ENCODE measurements at regions not wholly inside any gene's neighbourhood (a gene's known extent, or its start where the extent isn't known, plus 50 kb on each side); places are given as distances from the start of the nearest gene placed in this dataset.

DNA sequence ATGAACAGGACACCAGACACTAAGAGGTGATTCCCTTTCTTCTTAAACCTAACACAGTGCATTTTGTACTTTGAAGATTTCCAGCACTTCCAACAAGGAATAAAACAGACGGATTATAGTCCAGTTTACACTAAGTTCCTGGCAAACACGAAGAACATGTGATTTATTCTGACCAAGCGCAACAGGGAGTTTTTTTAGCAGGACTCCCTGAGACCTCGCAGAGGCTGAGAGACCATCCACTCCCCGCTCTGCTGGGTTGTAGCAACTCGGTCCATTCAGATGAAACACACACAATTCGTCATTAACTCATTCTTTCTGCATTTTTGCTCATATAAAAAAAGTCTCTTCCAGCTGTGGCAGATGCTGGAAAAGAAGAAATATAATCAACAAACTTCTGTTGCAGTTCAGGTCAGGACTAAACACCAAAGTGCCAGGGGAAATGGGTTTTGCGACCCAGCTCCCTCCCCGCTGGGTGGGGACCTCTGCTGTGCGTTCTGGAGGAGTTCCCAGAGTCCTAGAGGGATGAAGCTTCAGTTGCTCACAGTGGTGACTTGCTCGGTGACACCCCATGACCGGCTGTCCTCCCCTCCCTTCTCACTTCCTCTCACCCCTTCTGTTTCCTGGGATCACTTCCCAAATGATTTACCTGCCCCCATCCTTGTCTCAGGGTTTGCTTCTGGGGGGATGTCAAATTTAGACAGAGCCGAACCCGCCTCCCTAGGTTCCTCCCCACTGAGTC lies 52.5 kb downstream of the KCNF1 start:
- no peak for DNase-seq

DNA sequence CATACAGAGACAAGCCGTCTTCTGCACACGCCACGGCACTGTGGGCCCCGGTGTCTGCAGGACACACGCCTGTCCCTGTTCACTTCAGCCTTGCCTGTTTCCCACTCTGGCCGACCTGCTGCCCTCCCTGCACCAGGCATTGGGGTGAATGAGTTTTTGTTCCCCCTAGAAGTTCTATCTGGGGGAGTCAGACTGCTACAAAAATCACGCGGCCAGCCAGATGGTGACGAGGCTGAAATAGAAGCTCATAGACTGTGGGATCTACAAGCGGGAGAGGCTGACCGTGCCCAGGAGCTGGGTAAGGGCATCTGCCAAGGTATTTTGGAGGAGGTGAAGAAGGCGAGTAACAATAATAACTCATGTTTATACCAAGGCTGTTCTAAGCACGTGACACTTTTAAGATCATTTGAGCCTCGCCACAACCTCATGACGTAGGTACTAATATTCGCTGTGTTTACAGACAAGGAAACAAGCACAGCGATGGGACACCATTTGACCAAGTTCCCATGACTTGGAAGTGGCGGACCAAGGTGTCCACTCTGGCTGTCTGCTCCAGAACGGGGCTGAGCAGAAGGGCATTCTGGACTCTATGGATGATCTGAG lies 53.6 kb downstream of the KCNF1 start:
- DNase-seq = no peak

DNA sequence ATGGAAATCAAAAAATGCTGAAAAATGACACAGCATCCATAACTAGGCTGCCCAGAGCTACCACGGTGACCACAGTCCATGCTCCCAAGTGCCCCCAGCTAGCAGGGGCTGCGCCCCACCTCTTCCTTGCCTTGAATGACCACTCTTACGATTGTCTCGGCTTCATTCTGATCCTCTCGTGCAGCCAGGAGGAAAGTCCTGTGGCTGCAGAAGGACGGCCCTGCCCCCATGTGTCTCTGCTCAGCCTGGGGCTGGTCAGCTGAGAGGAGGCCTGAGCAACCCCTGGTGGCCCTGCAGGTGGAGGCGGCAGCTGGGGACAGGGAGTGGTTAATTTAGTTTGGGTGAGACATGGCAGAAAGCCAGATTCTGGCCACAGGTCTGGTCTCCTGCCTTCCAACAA lies 54.3 kb downstream of the KCNF1 start:
- no peak for DNase-seq

DNA sequence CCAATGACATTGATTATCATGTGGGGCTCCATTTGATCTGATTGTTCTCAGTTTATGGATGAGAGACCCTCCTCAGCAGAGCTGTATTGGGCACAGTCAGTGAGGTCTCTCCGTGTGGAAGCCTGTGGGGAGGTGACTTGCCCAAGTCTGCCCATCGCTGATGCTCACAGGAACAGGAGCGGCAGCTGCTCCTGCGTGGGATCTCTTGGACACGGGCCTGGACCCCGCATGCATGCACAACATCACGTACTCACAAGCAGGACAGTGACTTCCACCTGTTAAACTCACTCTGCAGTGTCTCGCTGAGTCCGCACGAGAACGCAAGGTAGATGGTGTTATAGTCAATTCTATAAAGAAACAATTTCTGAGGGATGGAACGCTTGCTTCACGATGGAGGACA lies 55.0 kb downstream of the KCNF1 start:
- DNase-seq = no peak

DNA sequence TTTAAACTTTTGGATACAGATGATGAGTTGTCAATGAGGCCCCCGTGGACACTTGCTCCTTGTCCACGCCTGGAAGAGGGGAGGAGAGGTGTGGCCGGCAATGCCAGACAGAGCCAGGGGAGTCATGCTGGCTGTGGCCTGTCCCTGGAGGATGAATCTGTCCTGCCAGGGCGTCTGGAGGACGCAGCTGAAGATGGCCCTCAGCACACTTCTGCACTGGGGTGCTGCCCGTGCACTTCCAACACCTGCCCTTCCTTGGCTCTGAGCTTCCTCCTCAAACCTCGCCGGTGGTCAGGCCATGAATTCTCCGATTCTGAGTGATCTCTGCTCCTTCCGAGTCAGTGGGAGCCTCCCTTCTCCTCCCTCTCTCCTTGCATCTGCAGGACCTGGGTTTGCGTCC lies 56.4 kb downstream of the KCNF1 start:
- DNase-seq = no peak

DNA sequence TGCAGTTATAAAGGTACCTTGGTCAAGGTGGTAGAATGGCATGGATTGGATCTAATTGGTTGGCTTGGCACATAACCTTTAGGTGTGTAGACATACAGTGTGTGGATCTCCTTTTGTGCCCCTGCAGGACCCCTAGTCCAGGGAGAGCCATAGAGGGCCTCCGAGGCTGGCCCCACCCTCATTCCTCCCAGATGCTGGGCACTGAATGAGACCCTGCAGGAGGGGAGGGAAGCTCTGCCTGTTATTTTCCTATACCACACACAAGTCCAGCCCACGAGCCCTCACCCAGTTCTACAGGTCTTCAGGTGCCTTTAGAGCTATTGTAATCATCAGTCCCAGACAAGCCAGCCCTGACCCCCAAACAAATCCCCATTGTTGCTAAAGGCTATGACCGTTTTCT lies 58.9 kb downstream of the KCNF1 start:
- no peak for DNase-seq

DNA sequence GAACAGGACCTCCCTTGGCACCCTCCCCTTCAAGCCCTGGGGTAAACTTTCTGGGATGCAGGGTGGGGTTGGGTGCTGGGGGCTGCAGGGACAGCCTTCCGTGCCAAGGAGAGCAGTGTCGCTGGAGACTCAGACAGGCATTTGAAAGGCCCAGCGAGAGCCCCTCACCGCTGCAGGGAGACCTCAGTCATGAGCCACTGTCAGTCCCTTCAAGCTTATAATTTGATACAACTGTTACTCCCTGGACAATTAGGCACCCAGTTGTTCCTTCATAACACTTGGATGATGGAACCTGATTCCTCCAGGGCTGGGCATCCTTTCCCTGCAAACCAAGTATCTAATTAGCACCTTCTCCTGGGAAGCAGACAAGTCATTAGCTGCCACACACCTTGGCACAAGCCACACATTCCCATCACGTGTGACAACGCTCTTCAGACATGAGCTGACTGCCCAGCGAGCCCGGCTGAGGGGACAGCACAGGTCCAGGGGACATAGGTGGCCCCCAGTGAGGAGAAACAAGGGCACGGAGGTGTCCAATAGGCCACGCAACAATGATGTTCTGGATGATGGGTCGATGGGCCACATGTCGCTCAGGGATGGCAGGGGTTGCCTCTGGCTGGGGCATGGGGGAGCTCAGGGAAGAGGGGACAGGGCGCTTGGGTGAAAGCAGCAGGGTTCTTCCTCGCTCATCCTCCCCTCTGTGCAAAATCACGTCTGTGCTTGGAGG lies 59.6 kb downstream of the KCNF1 start:
- DNase-seq = no peak

DNA sequence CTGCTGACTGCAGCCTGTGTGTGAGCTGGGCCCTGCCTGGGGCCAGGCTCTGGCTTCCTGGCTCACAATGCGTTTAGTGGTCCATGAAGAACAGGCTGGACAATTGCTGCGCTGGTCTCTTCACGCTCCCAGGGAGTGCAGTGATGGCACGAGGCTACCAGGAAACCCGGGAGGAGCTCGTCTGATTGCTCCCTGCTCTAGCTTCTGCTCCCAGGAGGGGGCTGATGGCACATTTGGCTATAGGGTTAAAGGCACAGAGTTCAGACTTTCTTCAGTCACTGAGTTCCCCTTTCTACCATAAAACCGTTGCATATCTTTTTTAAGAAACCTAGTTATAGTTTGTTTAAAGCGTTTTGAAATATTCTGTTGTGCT lies 60.1 kb downstream of the KCNF1 start:
- no peak for DNase-seq

DNA sequence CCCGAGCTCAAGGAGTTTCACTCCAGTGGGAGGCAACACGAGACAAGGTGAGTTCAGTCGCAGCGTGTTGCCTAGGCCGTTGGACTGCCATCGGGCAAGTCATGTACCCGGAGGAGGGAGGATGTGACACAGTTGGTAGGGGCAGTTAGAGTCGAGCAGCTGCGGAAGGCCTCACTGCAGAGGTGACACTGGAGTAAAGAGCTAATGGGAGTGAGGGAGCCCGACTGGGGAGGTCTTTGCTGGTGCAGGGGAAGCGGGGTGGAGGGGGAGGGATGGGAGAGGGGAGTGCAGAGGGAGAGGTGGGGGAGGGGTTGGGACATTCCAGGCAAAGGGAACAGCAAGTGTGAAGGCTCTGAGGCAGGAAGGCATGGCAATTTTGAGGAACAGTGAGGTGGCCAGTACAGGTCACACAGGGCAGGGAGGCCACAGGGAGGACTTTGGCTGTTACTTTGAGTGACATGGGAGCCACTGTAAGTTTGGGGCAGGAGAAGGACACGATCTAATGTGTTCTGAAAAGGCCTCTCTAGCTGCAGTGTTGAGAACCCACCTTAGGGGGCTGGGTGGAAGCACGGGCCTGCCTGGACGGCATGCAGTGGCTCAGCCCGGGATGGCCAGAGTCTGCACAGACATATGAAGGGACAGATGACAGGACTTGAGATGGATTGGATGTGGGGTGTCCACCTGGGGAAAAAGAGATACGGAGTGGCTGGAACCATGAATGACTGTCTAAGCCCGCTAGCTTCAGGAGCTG lies 61.1 kb downstream of the KCNF1 start:
- DNase-seq = no peak

DNA sequence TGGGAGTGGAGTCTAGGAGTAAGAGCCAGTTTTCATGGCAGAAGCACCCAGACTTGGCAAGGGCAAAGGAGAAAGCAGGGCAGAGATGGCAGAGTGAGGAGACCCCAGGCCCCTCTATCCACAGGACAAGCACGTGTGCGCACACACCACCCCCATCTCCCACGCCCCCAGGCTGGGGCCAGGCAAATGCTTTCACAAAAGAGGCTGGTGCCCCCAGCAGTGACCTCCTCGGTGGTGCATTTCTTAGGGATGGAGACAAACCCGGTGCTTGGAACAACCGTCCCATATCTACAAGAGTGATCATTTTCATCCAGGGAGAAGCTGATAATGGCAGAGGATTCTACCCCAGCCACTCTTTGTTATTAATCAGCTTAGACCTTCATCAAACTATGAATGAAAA lies 62.0 kb downstream of the KCNF1 start:
- no peak for DNase-seq

DNA sequence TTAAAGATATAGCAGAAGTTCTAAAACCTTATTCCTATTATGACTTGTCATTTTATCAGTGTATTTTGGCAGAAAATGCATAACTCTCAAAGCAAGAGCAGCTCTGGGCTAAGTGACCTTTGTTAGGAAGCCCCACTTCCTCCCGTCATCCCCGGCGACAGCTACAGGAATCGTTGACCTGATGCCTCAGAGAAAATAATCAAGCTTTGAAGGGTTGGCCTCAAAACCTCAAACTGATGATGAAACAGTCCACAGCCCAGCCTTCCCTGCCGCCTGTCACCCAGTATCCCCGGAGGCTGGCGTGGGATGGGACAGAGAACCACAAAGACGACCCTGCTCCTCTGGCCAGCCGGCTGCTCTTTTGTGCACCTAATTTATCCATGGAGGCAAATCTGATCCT lies 65.3 kb downstream of the KCNF1 start:
- DNase-seq = no peak

DNA sequence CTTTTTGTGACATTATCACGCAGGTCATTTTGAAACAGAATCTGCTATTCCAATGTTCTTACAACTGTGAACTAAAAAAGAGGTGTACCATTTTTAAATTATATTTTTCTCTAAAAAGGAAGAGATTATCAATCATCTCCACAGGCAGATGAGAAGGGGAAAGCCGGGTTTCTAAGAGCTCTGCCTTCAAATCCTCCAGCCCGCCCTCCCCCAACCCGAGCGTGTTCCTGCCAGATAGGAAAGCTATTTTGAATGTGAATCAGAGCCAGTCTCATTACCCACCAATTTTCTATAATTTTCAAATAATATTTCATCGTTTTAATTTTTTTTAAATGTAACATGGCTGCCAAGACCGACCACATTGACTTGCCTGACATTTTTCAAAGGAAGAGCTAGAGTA lies 65.9 kb downstream of the KCNF1 start:
- DNase-seq = no peak

DNA sequence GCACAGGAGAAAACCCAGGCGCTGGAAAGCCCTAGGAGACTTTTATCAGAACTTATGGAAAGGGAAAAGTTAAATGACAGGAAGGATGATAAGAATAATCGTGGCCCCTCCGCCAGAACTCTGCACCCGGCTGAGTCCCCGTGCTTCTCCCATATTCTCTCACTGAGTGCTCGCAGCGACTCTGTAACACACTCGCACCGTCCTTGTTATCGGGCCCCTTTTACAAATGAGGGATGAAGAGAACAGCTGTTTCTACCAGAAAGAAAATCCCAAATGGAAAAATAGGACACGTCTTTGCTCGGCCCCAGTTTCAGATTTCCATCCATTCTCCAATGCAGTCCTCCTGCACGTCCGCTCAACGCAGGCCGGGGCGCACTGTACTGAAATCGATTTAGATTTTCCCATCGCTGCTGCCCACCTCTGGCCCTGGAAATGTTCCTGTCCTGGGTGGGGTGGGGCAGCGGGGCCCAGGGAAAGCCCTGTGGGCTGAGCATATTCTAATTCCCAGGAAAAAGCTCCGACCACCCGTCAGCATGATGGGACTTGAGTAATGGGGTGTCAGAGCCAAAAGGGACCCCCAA lies 66.4 kb downstream of the KCNF1 start:
- no peak for DNase-seq

DNA sequence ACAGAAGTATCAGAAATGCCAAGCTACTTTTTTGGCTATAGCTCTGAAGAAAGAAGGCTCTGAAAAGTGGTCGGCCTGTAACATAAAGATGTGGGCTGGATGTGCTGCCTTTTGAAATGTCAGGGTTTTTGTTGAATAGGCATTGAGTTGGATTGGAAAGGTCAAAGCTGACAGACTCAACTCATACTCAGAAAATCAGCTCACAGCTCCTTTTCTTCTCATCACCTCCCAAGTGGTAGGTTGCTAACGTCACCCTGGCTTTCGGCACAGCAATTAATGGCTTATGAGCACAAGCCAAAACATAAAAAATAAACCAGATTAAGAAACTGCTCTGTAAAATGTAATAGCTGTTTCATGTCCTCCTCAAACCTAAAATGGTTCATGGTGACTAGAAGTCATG lies 68.3 kb downstream of the KCNF1 start:
- DNase-seq = no peak

DNA sequence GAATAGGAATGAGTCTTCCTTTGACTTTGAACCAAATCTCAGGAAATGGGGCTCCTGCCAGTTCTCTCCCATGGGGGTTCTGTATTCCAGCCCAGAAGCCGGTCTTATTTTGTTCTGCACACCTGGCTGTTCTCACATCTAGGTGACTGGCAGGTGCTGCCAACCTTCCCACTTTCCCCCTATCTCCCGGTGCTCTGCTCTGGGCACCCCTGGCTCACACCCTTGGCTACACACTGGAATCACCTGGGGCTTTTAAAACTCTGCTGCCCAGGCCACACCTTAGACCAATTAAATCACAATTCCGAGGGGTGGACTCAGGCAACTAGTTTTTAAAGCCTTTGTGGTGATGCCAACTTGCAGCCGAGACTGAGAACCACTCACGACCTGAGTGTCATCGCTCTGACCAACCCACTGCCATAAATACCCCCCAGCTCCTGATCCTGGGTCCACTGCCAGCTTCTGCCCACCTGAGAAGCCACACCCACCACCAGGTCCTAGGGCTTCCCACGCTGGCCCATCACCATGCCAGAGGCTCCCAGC lies 69.2 kb downstream of the KCNF1 start:
- no peak for DNase-seq

DNA sequence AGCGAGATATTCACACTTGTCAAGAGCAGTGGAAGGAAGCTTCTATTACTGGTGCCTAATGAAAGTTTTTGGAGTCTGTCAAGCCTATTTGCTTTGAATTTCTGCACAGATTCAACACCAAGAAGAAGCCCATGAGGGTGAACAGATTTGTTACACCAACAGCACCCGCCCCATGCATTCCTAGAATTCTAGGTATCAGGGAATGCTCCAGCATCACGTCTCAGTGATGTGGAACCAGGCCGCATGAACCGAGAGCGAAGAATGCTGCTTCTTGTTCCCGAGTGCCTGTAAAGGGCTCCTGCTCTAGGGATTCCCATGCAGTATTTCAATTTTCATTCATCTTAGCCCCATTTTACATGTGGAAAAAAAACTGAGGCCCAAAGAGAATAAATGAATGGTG lies 69.7 kb downstream of the KCNF1 start:
- no peak for DNase-seq

DNA sequence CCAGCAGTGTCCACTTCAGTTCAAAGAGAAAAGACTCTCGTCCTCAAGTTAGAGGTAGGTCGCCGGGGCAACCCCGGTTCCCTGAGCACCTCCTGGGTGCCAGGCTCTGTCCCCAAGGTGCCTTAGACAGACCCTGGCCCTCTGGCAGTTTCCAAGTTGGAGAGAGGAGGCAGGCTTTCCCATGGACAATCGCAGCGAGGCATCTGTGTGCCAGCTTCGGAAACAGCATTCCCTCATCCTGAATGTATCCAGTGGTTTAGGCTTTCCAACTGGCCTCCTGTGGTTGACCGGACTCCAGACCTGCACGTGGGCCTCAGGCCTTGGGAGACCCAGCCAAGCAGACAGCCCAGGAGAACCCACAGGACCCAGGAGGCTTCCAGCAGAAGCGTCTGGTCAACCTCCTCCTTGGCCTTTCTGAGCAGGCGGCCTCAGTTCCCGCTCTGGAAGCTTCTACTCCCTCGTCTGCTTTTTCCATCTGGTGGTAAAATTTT lies 70.3 kb downstream of the KCNF1 start:
- no peak for DNase-seq

DNA sequence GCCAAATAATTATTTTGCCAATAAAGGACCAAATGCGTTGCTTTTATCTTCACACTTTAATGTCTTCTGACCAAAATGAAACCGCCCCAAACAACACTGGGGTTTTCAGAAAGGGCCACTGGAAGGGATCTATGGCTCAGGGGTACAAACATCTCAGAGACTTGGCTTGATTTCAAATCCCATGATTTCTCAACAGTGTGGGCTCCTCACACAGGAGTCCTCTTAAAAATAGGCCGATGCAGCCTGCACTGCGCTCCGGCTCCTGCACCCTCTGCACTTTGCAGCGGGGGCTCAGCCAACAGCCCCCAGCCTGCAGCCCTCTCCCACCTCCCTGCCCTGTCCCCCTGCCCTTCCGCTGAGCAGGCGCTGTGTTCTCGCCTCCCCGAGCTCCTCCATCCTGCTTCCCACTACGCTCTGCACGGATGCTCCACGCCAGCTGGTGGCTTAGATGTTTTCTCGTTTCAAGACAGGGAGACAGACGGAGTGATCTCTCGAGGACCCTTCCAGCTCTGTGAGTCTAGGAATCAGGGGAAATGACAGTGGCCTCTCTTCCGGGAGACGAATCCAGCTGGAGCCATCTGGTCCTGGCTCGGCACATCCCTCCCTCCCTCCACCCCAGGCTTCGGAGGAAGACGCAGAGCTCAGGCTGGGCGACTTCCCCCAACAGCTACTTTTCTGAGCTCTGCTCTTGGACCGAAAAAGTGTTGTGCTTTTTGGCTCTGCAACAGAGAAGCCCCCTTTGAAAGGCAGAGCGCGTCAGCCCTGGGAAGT lies 71.4 kb downstream of the KCNF1 start:
- no peak for DNase-seq

DNA sequence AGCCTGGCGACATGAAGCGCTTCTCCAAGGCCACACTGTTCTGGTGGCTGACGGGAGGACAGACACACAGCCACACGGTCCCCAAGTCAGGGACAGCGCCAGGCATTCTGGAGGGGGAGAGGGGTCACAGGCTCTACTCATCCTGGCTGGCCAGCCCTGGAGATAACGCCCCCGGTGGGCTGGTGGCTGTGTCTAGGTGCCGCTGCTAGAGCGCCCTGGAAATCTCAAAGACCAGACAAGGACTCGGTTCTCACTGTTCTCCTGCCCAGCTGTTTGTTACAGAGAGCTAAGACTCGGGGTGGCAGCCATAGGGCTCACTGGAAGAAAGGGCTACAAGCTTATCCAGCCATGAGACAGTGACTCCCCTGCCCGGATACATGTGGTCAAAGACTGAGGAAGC lies 72.0 kb downstream of the KCNF1 start:
- no peak for DNase-seq

DNA sequence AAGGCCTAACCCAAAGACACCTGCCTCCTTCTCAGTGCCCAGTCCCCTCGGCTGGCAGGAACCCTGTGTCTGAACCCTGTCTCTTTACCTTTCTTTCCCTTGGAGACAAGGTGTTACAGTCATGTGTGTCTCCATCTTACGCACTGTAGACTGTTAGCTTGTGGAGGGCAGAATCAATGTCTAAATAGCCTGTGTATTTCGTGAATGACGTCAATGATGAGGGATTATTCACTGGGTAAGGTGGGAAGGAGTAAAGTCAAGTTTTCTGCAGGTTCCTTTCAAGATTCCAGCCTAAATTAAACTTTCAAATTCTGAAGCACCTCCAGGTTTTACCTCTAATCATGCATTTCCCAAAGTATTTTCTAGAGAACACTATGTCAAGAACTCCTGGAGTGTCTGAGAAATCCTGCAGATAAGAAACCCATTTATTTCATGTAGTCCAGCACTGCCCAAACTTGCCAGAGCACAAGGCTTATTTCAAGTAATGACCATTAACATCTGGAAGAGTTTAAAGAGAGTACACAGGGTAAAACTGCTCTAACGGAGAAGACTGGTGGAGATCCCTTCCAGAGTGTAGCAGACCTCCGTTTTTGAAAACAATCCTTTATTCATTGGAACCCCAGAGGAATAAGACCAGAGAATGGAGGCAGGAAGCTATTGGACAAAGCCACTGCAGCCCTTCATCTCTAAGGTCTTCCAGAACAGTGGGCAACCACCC lies 72.8 kb downstream of the KCNF1 start:
- no peak for DNase-seq

DNA sequence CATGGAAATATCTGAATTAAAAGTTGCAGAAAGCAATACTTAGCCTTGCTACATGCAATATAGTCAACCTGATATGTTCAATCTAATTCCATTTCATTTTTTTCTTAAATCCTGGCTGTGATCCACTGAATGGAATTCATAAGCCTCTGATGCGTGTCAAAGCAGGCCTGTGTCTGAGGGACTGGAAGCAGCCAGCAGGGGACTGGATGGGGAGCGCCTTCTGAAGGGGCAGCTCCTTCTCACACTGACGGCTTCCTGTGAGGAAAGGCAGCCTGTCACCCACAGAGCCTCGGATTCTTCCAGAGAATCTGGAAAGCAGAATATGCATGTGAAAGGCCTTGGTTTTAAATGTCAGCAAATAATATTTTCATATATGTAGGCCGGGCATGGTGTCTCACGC lies 73.5 kb downstream of the KCNF1 start:
- DNase-seq = no peak
